A673 (cell line): ENCODE measurements at regions not wholly inside any gene's neighbourhood (a gene's known extent, or its start where the extent isn't known, plus 50 kb on each side); places are given as distances from the start of the nearest gene placed in this dataset.

Experiments used
- EZH2 ChIP-seq: fragments of 200-600 bp; sonication (generic); IDR thresholded peaks from 2 replicates; pipeline ENCODE4 v1.6.1; 2017; ENCODE audit warnings: borderline replicate concordance, low read depth, mild to moderate bottlenecking, mixed read lengths, antibody characterized with exemption, low read length; ENCODE audit not compliant: poor library complexity, severe bottlenecking
- TF ChIP-seq, protein P1 (sequence below): fragments of 300-800, 200-600 bp; sonication (generic); conservative IDR thresholded peaks from 2 replicates; pipeline ENCODE4 v1.5.1; 2017; ENCODE audit warnings: low read depth, mild to moderate bottlenecking, antibody characterized with exemption, low read length, moderate library complexity, mixed read lengths

DNA sequence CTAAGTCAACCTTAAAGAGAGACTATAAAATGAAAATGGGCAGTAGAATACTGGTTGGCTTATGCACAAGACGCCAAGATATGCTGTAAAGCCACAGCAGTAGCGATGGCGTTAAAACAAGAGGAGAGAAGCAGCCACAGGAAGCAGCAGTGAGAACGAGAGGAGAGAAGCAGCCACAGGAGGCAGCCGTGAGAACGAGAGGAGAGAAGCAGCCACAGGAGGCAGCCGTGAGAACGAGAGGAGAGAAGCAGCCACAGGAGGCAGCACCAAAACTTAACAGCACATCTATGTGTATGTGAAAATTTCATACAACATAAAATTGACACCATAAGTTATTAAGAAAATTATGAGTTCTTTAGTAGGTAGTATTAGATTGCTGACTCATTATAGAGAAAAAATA is 2318.6 kb upstream of the ACO1 start:
- TF ChIP-seq, protein P1, sequence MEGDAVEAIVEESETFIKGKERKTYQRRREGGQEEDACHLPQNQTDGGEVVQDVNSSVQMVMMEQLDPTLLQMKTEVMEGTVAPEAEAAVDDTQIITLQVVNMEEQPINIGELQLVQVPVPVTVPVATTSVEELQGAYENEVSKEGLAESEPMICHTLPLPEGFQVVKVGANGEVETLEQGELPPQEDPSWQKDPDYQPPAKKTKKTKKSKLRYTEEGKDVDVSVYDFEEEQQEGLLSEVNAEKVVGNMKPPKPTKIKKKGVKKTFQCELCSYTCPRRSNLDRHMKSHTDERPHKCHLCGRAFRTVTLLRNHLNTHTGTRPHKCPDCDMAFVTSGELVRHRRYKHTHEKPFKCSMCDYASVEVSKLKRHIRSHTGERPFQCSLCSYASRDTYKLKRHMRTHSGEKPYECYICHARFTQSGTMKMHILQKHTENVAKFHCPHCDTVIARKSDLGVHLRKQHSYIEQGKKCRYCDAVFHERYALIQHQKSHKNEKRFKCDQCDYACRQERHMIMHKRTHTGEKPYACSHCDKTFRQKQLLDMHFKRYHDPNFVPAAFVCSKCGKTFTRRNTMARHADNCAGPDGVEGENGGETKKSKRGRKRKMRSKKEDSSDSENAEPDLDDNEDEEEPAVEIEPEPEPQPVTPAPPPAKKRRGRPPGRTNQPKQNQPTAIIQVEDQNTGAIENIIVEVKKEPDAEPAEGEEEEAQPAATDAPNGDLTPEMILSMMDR: peak; percentile 37
- no peak for TF ChIP-seq EZH2
